NCI-H774 (cell line): ENCODE measurements at regions not wholly inside any gene's neighbourhood (a gene's known extent, or its start where the extent isn't known, plus 50 kb on each side); places are given as distances from the start of the nearest gene placed in this dataset.

Experiments used
- DNase-seq: peaks from one replicate; lab custom pipeline; 2025; lab: John Stamatoyannopoulos, UW

DNA sequence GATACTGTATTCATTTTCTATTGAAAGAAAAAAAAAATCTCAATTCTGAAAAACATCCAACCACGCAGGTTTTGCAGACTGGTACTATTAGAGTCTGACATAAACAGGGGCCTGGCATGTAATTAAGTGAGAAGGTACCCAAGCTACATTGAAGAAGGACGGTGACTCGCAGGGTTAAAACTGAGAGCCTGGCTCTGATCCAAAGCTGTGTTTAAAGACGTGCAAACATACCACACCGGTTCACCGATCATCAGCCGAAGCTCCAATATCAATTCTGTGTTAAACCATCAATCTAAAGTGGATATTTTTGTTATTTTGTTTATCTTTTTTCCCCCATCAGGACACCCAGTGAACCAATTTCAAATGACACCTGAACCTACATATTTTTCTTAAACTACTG is 108.1 kb upstream of the DIO3 start:
- no peak for DNase-seq

DNA sequence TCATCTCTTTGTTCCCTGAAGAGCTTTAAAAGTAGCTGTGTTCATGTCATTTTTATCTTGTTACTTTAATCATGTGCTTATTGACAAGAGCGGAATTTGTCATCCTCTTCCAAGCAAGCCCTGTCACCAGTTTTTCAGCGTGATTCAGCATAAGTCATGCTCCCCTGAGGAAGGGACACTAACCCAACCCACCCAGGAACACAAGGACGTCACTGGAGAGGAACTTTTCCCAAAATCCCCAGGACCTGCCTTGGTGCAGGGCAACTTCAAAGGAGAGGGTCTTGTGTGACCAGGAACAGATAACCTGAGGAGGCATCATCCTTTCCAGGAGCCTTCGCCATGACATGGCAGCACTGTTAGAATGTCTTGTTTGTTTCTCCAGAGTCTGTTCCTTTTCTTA is 107.1 kb upstream of the DIO3 start:
- DNase-seq, result no peak

DNA sequence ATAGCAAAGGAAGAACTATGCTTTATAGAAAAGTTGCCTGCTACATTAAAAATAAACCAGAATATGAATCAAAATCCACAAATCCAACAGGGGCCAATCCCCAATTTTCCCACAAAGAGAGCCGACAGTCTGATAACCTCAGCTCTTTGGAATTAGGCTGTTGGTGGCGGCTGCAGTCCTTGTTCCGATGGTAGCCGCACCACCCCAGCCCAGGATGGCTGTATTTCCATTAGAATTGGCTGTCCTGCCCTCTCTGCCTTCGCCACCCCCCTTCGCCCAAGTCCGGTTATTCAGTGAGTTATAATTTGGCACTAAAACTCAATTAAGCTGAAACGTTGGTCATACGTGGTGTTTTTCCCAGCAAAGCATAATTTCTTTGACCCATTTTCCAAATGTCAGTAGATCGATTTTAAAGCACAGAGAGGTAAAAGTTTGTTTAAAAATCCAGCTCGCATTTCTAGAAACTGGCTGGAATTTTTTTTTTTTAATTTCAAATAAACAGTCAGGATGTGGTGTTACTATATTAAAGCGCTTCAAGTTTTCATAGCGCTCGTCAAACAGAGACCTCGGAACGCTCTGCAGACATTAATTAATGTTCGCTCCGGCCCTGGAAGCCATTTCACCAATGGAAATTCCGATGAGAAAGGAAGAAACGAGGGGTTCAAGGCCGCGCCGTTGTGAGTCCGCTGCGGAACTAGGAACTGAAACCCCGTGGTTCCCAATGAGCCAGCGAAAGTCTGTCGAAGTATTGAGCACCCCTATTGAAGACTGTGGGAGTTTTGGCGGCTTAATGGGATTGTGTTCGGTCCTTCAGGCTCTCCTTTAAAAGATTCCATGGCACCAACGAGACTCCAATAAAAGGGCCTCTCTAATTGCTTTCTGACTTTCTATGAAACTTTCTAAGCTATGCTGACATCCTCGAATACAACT is 104.8 kb upstream of the DIO3 start:
- DNase-seq, result no peak

DNA sequence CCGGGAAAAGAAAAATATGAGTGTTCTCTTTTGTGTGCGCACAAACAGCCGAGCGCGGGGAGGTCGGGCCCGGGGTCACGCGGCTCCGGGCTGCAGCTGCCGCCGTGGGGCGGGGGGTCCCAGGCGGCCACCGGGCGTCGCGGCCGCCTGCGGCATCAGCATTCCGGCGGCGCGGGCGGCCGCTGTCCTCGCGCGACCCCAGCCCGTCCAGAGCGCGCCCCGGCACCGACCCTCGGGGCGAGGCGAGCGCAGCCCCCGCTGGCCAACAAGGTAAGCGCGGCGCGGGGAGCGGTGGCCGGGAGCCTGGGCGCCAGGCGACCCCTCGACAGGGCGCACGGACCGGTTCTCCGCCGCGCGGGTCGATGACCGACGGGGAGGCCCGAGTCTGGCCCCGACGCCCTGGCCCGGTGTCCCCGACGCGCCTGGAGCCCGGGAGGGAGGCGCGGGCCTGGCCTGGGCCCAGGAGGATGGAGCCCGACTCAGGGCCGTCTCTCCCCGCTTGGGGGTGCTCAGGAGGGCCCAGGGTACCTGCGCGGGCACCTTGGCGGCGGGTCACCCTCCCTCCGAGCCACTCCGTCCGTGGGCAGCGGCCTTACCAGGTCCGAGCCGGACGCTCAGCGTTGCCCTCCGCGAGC is 103.9 kb upstream of the DIO3 start:
- DNase-seq, result no peak

DNA sequence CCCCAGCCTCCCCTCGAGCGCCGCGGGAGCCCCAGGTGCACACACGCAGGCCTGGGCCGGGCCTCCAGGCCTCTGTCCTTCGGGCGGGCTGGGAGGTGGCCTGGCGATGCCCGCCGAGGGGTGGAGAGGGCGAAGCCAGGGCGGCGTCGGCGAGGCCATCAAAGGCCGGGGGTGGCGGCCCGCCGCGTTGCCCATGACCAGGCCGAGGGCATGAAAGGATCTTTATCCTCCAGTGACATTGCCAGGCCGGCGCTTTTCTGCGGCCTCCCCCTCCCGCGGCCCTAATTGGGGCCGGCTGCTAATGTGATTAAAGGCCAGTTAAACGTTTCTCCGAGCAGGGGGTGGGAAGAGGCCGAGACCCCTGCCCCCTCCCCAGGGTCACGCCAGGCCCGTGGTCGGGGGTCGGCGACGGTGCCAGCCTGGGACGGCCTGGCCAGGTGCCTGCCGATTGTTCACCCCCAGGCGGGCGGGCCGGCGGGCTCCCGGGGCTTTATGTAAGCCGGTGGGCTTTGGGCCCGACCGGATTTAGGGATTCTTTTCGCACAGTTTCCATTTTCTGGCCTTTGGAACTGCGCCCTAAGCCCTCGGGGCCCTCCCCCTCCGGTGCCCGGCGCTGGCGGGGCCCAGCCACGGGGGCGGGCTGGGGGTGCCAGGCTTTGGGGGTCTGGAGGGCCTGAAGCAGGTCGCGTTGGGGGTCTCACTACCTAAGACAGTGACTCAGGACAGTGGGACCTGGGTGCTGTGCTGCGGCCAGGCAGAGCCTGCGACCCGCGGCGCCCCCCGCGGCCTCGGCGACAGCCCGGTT is 103.2 kb upstream of the DIO3 start:
- DNase-seq, result no peak

DNA sequence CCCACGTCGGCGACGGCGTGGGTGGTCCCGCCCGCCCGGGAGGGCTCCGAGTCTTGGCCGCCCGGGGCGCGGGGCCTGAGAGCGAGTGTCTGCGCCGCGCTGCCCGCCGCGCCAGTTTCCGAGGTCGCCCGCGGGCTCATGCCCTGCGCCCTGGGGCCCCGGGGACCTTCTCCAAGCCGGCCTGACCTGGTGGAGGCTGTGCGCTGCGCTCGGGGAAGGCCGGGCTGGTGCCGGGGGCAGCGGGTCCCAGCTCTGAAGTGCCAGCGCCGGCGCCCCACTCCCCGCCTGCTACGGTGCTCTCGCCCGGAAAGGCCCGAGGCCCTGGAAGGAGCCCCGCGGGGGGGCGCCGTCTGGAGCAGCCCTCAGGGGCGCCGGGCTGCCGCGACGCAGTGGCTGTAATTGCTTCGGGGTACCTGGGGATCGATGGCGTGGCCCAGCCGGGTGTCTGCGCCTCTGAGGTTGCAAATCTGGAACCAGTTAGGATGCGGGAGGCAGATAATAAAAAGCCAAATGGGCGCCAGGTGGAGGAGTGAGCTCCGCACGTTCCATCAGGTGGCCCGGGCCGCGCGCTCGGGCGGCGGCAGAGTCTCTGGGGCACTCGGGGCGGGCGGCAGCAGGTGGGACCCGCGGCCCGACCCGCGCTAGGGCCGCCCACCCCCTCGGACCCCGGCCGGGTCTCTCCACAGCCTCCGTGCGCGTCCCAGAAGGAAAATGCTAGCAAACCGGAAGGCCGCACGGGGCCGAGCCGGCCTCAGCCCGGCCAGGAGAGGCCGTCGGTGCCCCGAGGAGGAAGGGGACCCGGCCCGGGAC is 102.3 kb upstream of the DIO3 start:
- DNase-seq, result no peak

DNA sequence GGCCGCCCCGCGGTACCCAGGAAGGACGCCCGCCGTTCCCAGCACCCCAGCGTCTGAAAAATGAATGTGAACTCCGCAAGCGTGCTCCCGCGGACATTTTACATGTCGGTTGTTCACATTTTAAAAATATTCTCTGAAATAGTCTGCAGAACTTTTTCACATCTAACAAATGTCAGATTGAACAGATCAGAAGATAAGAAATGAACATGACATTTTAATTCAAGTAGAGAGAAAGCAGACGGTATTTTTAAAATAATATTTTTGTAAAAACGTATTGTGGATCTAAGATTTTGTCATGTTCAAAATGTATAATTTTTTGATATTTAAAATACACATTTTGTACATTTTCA is 101.8 kb upstream of the DIO3 start:
- DNase-seq, result no peak

DNA sequence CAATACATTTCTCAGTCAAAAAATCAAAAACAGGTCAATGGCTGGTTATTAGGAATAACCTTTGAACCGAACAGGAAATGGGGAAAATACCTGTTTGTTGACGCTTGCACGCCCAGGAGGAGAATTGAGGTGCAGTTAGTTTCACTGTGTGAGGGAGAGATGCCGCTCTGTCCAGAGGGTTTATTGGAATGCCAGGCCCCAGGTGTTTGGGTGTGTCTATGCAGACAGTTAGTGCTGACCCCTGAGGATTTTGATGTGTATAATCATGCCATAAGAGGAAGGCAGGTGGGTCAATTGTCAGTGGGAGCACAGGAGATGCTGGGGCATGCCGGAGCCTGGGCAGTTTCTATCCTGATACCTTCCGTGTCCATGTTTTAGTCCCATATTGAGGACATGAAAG is 100.8 kb upstream of the DIO3 start:
- no peak for DNase-seq

DNA sequence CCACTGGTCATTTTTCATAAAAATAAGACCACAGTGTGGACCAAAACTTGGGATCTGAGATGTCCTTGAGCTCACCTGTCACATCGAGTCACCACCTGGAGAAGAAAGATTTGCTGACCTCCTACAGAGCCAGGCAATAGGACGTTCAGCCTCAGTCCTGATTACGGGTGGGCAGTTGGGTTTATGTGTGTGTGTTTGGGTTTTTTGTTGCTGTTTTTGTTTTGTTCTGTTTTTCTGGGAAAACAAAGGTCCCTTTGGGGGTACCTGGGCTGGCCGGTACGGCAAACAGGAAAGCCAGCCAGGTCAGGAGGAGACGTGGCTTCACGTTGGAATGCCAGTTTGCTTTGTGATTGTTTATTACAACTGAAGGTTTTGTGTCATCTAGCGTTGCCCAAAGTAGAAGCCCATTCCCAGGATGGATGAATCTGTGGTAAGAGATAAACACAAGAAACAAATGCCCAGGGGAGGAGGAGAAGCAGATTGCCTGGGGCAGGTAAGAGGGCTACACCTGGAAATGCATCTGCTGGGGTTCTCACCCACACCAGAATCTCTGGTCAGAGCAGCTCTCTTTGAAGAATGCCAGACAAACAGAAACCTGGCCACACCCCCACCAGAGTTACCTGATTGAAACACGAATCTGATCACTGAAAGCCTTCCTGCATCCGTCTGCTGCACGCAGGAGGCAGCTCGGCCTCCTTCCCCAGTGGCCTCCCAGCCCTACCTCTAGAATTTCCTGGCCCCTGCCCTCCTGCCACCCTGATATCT is 100.1 kb upstream of the DIO3 start:
- DNase-seq, result no peak

DNA sequence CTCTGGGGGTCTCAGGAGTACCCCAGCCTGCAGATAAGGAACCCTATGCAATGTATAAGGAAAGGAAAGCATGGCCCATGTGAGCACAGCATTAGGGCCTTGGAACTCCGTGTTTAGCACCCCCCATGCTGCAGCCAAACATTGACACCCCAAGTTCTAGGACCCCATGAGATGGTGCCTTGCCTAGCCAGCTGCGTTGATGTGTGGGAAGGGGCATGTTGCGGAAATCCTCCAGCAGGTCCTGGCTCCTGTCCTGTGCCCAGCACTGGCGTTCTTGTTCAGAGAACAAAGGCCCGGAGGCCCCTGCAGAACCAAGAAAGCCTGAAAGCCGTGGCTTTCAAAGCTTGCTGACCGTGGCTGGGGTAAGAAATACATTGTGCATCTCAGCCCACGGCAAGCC is 99.4 kb upstream of the DIO3 start:
- DNase-seq, result no peak

DNA sequence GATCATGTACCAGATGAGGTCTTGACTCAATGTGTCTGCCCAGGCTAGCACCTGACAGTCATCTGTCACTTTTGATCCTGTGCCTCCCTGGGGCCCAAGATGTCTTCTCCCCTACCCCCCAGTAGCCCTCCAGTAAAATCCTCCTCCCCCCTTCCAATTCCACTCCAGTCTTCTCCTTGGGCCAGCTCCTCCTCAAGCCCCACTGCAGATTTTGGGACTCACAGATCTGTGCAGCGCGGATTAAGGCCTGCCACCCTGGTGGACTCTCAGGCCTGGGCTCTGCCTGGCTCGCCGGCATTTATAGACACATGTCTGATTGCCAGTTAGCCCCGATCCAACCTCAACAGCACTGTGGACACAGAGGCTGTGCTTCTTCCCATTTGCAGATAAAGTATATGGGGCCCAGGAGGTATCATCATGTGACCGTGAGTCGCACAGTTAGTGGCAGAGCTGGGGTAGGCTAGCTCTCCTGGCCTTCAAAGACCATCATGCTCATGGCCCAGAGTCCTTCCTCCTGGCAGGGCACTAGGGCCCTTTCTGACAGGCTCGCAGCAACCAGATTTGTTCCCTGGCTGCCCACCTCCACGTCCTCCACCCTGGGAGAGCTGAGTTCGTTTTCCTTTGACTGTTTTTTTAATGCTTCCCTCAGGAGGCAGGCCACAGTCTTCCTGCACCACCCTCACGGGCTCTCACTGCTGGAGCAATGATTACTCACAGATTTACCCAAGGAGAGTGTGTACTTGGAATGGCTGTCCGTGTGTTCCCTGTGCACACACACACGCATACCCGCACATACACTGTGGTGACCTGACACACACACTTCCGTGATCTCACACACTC is 98.3 kb upstream of the DIO3 start:
- DNase-seq, result no peak

DNA sequence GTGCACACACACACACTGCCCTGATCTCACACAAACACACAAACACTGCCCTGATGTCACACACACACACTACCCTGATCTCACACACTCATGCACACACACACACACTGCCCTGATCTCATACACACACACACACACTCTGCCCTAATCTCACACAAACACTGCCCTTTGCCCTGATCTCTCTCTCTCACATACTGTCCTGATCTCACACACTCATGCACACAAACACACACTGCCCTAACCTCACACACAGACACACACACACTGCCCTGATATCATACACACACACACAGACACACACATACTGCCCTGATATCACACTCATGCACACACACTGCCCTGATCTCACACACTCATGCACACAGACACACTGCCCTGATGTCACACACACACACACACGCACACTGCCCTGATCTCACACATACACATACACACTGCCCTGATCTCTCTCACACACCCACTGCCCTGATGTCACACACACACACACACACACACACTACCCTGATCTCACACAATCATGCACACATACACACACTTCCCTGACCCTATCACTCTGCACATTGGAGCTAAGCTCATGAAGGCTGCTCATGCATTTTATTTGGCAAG is 97.6 kb upstream of the DIO3 start:
- DNase-seq, result no peak

DNA sequence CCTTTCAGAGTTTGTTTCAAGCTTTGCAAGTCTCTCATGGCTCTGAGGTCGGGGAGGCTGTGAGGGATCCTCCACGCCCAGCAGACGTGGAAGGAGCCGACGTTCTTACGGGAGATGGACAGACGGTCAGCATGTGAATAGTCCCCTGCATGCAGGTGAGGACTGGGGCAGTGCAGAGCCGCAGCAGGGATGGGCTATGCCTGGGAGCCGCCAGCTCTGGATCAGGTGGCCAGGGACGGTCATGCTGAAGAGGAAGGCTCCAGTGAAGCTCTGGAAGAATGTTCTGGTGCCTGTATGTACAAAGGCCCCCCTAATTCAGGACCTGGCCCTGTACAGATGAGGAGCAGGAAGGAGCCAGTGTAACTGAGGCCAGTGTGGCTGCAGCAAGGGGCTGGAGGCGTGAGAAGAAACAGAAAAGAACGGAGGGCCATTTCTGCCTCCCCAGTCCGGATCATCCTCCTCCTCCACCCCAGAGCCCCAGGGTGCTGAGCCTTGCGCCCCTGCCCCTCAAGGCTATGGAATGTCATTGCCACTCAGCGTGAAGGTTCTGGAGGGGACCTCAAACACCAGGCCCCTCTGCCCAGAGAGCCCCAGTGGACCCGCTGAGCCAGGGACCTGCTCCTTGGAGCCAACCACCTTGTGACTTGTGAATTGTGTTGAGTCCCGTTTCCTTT is 96.8 kb upstream of the DIO3 start:
- DNase-seq, result no peak

DNA sequence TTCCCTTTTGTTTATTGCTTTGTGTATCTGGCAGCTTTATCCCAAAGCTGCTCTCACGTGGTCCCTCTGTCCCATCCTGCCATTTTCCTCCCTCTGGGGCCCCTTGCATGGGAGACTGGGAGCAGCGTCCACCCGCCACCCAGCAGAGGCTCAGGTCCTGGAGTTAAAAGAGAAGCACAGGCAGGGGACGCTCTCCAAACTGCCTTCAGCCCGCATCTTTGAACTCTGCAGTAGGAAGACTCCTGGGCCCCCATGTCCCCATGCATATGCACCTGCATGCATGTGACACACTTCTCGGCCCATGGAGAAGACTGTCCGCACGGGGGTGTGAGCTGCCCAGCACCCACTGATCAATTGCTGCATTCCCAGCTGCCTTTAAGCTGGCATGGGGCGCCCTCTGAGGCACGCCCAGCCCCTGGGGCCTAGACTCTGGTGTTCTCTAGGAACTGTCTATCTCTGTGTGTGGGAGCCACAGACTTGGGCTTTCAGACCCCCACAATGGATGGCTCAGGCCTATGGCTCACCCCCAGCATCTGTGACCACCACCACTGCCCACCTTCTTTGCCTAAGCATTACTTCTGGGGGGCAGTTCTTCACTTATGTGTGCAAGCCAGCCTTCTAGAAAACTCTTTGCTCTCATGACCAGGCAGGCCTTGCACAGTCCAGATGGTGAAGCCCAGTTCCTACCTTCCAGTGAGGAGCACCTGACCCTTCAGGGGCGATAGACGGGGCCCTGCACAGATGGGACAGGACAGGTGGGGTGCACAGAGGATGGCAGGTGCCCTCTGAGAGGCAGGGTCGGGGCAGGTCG is 96.1 kb upstream of the DIO3 start:
- no peak for DNase-seq

DNA sequence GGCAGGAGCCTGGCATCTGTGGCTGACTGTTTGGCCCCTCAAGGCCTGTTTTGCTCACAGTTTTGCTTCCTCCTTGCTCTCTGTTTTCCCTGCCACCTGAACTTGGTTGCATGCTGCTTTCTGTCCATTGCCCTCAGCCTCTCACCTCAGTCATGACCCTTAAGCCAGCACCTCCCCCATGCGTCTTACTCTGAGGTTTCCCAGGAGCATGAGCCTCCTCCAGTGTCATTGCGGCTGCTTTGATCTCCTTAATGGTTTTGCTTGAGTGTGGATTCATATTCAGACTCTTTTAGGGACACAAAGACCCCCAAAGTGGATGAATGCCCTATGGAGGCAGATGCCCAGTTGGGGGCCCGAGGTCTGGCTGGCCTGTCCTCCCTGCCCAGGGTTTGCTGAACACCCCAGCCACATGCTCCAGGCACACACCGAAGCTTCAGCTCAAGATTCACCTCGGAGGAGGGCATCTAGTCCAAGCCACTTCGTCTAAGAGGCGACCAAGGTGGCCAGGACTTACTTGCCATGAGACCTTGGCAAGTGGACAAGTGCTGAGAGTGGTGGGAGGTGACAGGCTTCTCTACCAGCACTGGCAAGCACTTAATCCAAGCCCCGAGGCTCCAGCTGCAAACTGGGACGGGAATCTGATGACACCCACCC is 95.4 kb upstream of the DIO3 start:
- DNase-seq, result no peak

DNA sequence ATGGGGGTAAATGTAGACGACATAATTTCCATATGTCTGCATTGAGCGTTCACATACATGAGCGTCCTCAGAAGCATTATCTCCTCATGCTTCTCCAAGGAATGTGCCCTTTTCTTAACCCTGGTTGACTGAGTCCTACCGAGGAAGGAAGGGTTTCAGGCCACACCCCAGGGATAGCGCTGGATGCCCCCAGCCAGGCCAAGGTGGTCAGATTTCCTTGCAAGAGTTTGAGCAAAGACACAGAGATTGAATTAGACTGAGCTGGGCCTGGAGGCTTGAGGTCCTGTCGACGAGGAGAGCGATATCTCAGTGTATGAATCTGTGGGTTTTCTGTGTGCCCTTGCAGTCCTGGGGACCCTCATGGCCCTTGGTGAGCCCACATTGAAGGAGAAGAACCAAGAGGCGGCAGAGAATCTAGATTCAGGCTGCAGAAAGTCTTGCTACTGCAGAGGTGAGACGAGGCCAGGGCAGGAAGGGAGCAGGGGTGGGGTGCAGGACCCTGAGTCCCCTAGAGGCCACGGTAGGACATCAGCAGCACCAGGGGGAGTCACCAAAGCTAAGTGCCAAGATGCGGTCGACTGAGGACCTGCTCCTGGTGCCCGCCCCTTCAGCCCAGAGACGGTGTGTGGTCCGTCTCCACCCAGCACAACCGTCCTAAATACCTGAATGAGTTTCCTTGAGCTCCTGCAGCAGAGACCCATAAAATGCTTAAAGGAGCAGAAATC is 94.7 kb upstream of the DIO3 start:
- DNase-seq, result no peak

DNA sequence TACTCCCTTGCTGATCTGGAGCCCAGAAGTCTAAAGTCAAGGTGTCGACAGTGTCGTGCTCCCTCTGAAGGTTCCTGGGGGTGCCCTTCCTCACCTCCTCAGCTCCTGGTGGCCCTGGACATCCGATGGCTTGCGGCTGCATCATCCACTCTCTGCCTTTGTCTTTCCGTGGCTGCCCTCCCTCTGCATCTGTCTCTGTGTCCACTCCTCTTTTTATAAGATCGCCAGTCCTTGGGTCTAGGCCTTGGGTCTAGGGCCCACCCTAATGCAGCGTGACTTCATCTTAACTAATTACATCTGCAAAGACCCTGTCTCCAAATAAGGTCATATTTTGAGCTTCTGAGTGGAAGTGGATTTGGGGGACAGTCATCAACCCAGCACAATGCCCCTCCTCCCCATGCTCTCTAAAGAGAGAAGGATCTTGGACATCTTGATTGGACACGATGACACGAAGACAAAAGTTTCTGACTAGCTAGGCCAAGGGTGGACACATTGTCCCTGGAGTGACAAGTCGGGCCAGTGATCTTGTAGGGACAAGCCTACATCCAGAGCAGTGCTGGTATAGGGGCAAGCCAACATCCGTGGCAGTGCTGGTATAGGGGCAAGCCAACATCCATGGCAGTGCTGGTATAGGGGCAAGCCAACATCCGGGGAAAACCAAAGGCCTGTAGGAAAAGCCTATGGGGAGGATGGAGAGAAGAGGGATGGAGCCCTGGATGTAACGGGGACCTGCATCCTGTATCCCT is 93.9 kb upstream of the DIO3 start:
- DNase-seq, result no peak
